ENCODE measurements at regions not wholly inside any gene's neighbourhood (a gene's known extent, or its start where the extent isn't known, plus 50 kb on each side); places are given as distances from the start of the nearest gene placed in this dataset.

- Histone ChIP-seq H3K4me3 (ENCODE audit: low read depth in 1 of 3, low read length in 3 of 3) (no peak overlapping the region), H3K4me1 (ENCODE audit: control insufficient read depth in 4 of 4, insufficient read depth in 4 of 4, low read length in 3 of 4) (no peaks in the 10 kb centered on the region), H3K9me3 (ENCODE audit: control insufficient read depth in 4 of 4, low read length in 3 of 4) (no peaks in the 10 kb centered on the region), H3K27me3 (ENCODE audit: control insufficient read depth in 4 of 4, insufficient read depth in 4 of 4, low read length in 3 of 4) (no peaks in the 10 kb centered on the region), H3K9ac (ENCODE audit: low read depth in 1 of 2, low read length in 2 of 2) (no peak overlapping the region), H3K27ac (ENCODE audit: low read depth in 1 of 2, low read length in 2 of 2) (no peak overlapping the region), H3K36me3 (ENCODE audit: control insufficient read depth in 4 of 4, insufficient read depth in 3 of 4, low read depth in 1 of 4, low read length in 3 of 4) (no peaks in the 10 kb centered on the region)
- no peak for DNase-seq (ENCODE audit: low spot score)
- 82% methylated on average over 3 of the region's 3 CpGs for whole genome bisulfite sequencing
- no peak for TF ChIP-seq CTCF (IDR thresholded peaks at IDR 0.05; ENCODE audit: low read depth, low read length, missing input control)
- TF ChIP-seq SP1 (IDR thresholded peaks at IDR 0.05) = no peak
- no peak for TF ChIP-seq MAX (IDR thresholded peaks at IDR 0.05)
- no peak for TF ChIP-seq RAD21 (IDR thresholded peaks at IDR 0.05)
- TF ChIP-seq YY1 (IDR thresholded peaks at IDR 0.05) = no peak
- TF ChIP-seq FOXA2 (IDR thresholded peaks at IDR 0.05) = no peak
- TF ChIP-seq ZBTB33 (IDR thresholded peaks at IDR 0.05) = no peak
- no peak for TF ChIP-seq EGR1 (IDR thresholded peaks at IDR 0.05; ENCODE audit: low read depth in 2 of 2)
Measured at GRCh38 chr11:93958991-93959390, 62.2 kb upstream of the HEPHL1 start.

GRCh38 chr11:93959663-93960062 is 61.5 kb upstream of the HEPHL1 start:
- Histone ChIP-seq H3K9me3 (ENCODE audit: control insufficient read depth in 4 of 4, low read length in 3 of 4) (no peaks in the 10 kb centered on the region), H3K36me3 (ENCODE audit: control insufficient read depth in 4 of 4, insufficient read depth in 3 of 4, low read depth in 1 of 4, low read length in 3 of 4) (no peaks in the 10 kb centered on the region), H3K27ac (ENCODE audit: low read depth in 1 of 2, low read length in 2 of 2) (no peak overlapping the region), H3K4me3 (ENCODE audit: low read depth in 1 of 3, low read length in 3 of 3) (no peak overlapping the region), H3K27me3 (ENCODE audit: control insufficient read depth in 4 of 4, insufficient read depth in 4 of 4, low read length in 3 of 4) (no peaks in the 10 kb centered on the region), H3K4me1 (ENCODE audit: control insufficient read depth in 4 of 4, insufficient read depth in 4 of 4, low read length in 3 of 4) (no peaks in the 10 kb centered on the region), H3K9ac (ENCODE audit: low read depth in 1 of 2, low read length in 2 of 2) (no peak overlapping the region)
- no peak for DNase-seq (ENCODE audit: low spot score)
- WGBS = 71% methylated on average over 5 of the region's 5 CpGs
- TF ChIP-seq FOXA1 (IDR thresholded peaks at IDR 0.05) (no peak), RXRA (IDR thresholded peaks at IDR 0.05) (no peak), MAX (IDR thresholded peaks at IDR 0.05) (no peak), TAF1 (conservative IDR thresholded peaks at IDR 0.05) (no peak)

- Histone ChIP-seq H3K9me3 (ENCODE audit: control insufficient read depth in 4 of 4, low read length in 3 of 4) (no peaks in the 10 kb centered on the region), H3K27ac (ENCODE audit: low read depth in 1 of 2, low read length in 2 of 2) (no peak overlapping the region), H3K27me3 (ENCODE audit: control insufficient read depth in 4 of 4, insufficient read depth in 4 of 4, low read length in 3 of 4) (no peaks in the 10 kb centered on the region), H3K4me3 (ENCODE audit: low read depth in 1 of 3, low read length in 3 of 3) (no peak overlapping the region), H3K9ac (ENCODE audit: low read depth in 1 of 2, low read length in 2 of 2) (no peak overlapping the region), H3K4me1 (ENCODE audit: control insufficient read depth in 4 of 4, insufficient read depth in 4 of 4, low read length in 3 of 4) (no peaks in the 10 kb centered on the region), H3K36me3 (ENCODE audit: control insufficient read depth in 4 of 4, insufficient read depth in 3 of 4, low read depth in 1 of 4, low read length in 3 of 4) (no peaks in the 10 kb centered on the region)
- no peak for TF ChIP-seq SP1 (IDR thresholded peaks at IDR 0.05)
- TF ChIP-seq ZBTB33 (IDR thresholded peaks at IDR 0.05) = no peak
- TF ChIP-seq GABPA (IDR thresholded peaks at IDR 0.05 in 1 of 2, conservative IDR thresholded peaks at IDR 0.05 in 1 of 2) = no peak
- no peak for TF ChIP-seq CTCF (IDR thresholded peaks at IDR 0.05; ENCODE audit: low read depth, low read length, missing input control)
- TF ChIP-seq HNF4G (IDR thresholded peaks at IDR 0.05) = no peak
- TF ChIP-seq JUND (IDR thresholded peaks at IDR 0.05) = no peak
- no peak for TF ChIP-seq FOXA2 (IDR thresholded peaks at IDR 0.05)
- TF ChIP-seq TAF1 (conservative IDR thresholded peaks at IDR 0.05) = no peak
- TF ChIP-seq HNF4A (conservative IDR thresholded peaks at IDR 0.05) = no peak
- TF ChIP-seq EGR1 (IDR thresholded peaks at IDR 0.05; ENCODE audit: low read depth in 2 of 2) = no peak
- 77% methylated on average over 2 of the region's 2 CpGs for WGBS
- DNase-seq (ENCODE audit: low spot score) = no peak
Measured at GRCh38 chr11:93963072-93963471, 58.1 kb upstream of the HEPHL1 start.
